Neural progenitor cell (in vitro differentiated cells): ENCODE measurements at regions not wholly inside any gene's neighbourhood (a gene's known extent, or its start where the extent isn't known, plus 50 kb on each side); places are given as distances from the start of the nearest gene placed in this dataset.

ENCODE experiments used
- CTCF ChIP-seq: fragments of 200-600 bp; sonication (generic); IDR thresholded peaks from 2 replicates; pipeline ENCODE4 v1.5.1; 2017; ENCODE audit warnings: antibody characterized with exemption, mild to moderate bottlenecking
- EZH2 ChIP-seq: fragments of 200-600 bp; sonication (generic); IDR thresholded peaks from 2 replicates; pipeline ENCODE4 v1.6.1; 2017; ENCODE audit warnings: antibody characterized with exemption, mild to moderate bottlenecking, moderate library complexity
- EZH2phosphoT487 ChIP-seq: fragments of 200-600 bp; sonication (generic); IDR thresholded peaks from 2 replicates; pipeline ENCODE4 v1.6.1; 2017; ENCODE audit warnings: antibody characterized with exemption

DNA sequence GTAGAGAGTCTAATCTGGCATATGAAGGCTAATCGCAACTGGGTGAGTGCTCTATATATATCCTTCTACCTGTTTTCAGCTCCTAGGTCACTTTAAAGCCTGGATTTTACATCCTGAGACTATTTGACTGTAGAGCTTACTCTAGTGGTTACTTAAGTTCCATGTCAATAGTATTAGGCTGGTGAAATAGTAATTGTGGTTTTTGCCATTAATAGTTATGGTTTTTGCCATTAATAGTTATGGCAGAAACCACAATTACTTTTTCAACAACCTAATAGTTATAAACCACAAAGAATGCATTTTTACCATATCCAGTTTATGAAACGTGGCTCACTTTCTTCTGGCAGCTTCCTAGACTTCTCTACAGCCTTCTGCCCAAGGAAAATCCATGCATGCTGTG is 263.1 kb upstream of the KIAA1217 start:
- TF ChIP-seq CTCF (no peak), EZH2 (no peak), EZH2phosphoT487 (no peak)
